ENCODE measurements at regions not wholly inside any gene's neighbourhood (a gene's known extent, or its start where the extent isn't known, plus 50 kb on each side); places are given as distances from the start of the nearest gene placed in this dataset.

GRCh38 chr4:130703211-130703935 is 1607.4 kb downstream of the C4orf33 start:
- TF ChIP-seq CTCF (IDR thresholded peaks at IDR 0.05) (no peak), POLR2AphosphoS5 (IDR thresholded peaks at IDR 0.05) (no peak)

Data from gastroesophageal sphincter (tissue), 3 donors.